NCI-H524 treated with DMSO at 0.1 percent for 48 hours (cell line): ENCODE measurements at regions not wholly inside any gene's neighbourhood (a gene's known extent, or its start where the extent isn't known, plus 50 kb on each side); places are given as distances from the start of the nearest gene placed in this dataset.
"Not testable (repeated sequence)": the region's sequence is repeated elsewhere in the genome, so short reads cannot be mapped to it uniquely, and the experiment has no call there.

Experiments used
- DNase-seq: peaks from one replicate; lab custom pipeline; 2025; lab: John Stamatoyannopoulos, UW

DNA sequence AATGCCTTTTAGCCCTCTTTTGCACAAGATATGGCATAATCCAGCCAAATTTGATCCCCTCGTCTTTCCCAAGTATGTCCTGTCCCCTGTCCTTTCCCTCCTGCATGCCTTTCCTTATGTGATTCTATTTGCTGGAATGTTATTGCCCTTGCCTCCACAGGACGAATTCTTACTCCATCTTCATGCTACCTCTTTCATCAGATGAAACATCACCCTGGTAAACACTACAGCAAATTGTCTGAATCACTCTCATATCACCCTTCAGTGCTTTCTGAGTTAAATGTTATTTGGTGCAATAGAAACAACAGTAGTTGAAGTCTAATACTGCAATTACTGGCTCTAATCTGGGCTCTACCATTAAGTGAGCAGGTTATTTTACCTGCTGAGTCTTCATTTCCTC lies 52.2 kb upstream of the FAT1 start:
- no peak for DNase-seq

DNA sequence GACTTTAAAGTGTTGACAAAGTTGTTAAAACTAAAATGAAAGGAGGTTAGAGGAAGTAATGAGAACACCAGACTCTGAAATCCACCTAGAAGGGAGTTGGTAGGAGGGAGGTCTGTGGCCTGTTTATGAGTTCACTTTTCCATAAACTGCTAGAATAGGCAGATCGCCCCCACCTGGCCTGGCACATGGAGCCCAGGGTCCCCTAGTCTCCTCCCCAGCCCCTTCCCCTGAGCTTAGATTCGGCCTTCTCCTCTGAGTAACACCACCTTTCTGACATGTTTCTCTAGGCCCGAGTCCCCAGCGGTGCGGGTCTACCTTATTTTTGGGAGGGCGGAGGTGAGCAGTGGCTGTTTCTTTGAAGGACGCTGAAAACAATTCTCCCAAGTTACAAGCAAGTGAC lies 54.5 kb upstream of the FAT1 start:
- DNase-seq = no peak

DNA sequence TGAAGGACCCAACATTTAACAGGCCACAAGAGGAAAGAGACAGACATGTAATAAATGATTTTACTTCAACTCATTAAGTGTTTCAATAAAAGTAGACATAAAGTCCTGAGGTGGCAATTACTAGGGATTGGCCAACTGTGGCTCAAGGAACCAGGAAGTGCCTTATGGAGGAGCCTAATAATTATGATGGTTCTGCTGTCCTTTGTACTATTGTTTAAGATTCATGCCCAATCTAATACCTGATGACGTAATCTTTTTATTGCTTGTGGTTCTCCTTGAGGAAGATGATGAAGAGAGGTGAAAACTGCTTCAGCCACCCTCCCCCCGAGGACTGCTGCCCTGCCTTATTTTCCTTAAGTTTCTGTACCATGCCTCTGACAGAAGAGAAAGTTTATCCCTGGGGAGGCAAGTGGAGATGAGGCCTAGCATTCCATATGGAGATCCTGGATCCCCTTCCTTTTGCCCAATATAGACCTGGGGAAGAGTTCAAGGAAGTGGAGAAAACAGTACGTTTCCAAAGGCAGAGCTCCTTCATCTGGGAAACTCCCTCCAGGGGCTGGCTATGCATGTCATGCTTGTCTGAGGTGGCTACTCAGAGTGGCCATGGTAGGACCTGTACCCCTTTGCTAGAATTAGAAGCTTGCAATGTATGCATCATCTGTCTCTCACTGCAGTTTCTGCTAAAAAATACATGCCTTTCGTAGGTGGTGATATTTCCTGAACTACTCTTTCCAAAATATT lies 56.8 kb upstream of the FAT1 start:
- DNase-seq = no peak

DNA sequence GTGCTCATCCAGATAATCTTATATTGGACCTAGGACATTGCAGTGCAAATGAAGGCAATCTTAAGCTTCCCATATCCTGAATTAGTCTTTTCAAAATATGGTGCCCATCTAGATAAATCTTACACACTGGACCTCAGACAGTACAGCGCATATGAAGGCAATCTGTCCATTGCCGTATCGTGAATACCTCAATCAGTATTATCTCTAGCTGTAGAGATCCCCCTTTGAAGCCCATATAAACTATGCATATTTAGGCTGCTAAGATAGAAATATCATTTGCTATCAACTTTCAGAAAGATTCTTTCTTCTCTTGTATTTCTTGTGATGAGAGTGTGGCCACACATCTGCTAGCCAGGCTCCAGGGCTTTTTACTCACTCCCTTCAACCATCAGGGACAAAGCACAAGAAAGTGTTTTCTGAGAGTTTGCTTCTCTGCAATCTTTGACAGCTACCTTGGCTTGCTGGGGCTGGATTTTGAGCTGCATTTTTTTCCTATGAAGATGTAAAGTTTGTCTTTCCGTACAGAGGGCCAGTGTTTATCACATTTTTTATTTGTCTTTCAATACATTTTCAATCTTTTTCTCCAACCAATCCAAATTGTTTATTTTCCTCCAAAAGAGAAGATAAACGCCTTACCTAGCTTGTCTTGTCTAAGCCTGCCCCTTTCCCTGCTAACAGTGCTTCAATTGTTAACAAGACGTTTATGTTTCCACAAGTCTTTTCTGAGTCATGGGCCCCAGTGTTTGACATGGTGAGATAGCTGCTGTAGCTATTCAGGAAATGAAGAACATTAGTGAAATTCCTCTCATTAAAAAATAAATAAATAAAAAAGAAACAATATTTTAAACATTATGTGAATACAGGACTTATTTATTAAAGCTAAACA lies 57.6 kb upstream of the FAT1 start:
- DNase-seq = no peak

DNA sequence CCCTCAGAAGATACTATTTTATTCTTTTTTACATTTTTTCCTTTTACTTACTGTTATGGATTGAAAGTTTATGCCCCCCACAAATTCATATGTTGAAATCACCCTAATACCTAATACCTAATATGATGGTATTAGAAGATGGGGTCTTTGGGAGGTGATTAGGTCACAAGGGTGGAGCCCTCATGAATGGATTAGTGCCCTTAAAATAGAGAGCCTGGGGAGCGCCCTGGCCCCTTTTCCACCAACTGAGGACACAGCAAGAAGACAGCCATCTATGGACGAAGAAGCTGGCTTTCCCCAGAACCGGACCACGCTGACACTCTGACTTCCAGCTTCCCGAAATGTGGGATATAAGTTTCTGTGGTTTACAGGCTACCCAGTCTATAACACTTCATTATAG lies 58.6 kb upstream of the FAT1 start:
- no peak for DNase-seq

DNA sequence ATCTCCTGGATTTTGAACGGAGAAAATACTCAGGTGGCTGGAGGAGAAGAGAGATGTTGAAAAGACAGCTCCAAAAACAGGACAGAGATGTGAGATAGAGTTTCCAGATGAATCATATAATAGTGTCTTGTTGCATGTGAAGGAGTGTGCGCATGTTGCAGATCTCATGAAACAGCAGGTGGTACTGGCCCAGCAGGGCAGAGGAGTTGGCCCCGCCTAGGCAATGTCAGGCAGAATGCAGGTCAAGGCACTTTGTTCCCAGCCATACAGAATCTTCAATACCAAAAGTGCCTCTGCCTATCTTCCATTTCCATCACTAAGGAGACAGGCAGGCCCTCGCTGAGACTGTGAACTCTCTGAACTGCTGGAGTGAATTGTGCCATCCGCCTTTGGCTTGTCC lies 63.9 kb upstream of the FAT1 start:
- no peak for DNase-seq

DNA sequence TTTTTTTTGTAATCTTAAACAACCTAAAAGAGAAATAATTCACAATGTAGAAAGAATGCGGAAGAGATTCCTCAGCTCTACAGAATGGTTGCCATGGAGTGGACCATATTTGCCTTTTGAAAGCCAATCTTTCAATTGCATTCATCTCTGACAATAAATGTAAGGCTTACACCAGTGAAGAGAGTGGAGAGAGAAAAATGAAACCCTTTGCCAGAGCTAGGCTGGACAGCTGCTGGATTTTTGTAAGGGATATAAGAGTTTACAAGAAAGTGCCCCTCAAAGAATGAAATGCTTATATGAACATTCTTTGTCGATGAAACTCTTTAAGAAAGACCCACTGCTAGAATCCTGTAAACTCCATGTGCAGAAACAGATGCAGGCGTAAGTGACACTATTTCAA lies 66.0 kb upstream of the FAT1 start:
- DNase-seq = no peak

DNA sequence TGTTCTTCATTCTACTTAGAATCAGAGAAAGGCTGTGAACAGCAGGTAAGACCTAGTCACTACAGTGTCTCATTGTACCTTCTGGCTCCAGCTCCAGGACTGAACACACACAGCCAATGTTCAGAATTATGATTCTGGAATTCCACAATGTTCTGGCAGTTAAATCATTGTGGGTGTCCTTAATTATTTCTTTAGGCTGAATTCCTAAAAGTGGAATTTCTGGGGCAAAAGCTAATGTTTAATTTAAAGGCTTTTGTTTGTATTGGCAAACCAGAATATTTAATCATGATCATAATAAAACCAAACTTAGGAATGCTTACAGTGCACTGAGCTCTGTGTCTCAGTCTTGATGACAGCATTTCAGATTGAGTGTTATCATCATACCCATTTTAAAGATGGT lies 67.0 kb upstream of the FAT1 start:
- no peak for DNase-seq

DNA sequence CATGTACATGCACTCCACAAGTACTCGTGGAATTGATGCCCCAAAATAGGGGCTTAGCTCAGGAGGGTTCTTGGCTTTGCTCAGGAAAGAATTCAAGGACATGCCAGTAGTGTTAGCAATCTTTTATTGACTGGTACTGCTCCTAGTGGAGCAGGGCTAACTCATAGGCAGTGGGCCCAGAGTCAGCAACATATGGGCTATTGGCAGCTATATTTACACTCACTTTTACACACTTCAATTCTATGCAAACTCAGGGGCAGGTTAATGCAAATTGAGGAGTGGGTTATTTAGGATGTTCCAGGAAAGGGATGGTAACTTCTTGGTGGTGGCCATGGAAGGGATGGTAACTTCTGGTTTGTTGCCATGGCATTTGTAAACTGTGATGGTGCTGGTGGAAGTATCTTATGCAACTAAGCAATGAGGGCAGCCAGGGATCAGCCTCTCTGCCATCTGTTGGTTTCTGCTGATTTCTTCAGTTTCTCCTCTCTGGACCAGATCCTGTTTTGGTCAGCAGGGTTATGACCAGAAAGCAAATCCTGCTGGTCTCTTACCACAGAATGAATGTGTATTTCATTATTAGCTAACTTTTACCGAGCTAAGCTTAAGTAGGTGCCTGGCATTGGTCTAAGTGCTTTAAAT lies 69.2 kb upstream of the FAT1 start:
- no peak for DNase-seq

DNA sequence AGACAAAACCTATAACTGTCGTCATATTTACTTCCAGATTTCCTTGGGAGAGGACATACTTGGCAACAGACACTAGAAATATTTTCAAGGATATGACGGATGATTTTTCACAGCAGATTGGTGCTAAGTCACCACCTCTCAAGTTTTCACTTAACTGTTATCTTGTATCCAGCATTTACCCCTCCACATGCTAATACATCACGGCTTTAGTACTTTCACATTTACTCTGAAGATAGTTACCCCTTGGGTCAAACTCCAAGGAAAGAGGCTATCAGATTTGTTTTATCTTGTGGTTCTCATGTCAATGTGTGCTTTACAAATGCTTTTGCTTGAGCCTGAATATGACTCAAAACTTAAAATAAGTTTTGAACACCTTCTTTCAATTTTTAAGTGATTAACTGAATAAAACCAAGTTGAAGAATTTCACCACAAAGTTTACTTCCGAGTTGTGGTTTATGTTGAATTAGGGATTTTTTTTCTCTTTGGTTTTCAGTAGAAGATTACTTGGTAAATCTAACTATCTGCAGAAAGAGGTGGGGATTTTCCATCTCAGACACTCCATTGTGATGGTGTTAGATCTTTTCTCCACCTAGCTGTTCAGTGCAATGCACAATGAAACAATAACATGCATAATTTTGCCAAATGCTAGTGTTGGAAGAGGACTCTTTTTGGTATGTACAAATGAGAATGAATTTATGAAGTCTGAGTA lies 75.4 kb upstream of the FAT1 start:
- no peak for DNase-seq

DNA sequence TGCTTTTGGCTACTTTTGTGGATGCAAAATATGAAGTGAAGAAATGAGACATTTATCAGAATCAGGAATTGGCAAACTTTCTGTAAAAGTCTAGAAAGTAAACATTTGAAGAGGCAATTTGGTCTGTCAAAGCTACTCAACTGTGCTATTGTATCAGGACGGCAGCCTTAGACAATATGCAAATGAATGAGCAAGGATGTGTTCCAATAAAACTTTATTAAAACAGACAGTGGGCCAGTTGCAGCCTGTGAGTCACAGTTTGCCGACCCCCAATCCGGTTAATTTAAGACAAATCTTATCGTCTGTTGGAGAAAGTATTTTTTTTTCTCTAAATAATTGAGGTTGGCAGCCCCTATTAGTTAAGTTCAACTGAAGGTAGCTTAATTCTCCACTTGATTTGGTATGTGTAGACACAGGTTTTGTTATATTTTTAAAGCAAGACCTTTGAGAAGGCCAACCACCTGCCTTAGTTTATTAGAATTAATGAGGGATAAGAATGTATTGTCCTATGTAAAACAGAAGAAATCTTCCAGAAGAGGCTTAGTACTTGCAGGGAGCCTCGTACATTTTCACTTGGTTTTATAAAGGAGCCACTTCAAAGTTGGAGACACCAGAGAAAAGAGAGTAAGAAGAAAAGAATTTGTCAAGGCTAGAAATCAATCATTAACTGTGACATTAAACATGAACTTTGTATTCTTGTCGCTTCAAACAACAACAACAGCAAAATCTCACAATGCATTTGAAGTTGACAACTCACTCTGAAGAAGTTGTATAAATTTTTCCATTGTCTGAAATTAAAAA lies 81.6 kb upstream of the FAT1 start:
- DNase-seq = no peak

DNA sequence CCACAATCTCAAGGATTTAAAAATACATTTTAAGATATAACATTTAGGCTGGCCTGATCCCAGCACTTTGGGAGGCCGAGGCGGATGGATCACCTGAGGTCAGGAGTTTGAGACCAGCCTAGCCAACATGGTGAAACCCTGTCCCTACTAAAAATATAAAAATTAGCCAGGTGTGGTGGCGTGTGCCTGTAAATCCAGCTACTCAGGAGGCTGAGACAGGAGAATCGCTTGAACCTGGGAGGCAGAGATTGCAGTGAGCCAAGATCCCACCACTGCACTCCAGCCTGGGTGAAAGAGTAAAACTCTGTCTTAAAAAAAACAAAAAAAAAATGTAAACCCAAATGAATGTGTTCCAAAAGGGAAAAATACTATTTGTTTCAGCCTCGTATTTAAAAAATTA lies 82.3 kb upstream of the FAT1 start:
- not testable (repeated sequence) for DNase-seq

DNA sequence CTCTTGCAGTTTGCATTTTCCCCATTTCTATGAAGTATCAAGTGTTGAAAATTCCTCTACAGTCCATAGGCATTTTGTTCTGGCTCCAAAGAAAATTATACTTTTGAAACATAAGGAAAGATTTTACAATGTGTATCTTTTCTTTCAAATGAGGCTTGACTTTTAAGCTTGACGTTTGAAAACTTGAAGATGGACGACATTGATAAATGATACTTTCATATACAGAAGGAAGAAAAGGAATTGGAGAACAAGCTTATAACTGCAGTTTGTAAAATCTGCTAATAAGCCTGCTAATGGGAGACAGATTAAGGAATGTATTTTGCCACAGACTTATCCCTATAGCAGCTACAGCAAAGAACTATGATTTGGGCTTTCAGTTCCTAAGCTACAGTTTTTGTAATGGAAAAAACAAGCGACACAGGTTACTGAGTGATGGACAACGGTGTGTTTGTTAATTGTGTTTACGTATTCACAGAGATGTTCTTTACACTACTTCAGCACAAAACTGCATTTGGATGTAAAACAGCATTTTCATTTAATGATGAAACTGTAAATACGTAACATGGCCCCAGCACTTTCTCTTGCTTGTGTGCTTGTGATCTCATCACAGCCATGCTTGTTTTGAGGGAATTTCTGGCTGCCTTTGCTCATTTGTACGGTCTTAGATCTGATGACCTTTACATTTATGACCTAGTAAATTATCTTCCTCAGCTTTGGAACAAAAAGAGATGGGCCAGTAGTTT lies 83.2 kb upstream of the FAT1 start:
- DNase-seq = no peak

DNA sequence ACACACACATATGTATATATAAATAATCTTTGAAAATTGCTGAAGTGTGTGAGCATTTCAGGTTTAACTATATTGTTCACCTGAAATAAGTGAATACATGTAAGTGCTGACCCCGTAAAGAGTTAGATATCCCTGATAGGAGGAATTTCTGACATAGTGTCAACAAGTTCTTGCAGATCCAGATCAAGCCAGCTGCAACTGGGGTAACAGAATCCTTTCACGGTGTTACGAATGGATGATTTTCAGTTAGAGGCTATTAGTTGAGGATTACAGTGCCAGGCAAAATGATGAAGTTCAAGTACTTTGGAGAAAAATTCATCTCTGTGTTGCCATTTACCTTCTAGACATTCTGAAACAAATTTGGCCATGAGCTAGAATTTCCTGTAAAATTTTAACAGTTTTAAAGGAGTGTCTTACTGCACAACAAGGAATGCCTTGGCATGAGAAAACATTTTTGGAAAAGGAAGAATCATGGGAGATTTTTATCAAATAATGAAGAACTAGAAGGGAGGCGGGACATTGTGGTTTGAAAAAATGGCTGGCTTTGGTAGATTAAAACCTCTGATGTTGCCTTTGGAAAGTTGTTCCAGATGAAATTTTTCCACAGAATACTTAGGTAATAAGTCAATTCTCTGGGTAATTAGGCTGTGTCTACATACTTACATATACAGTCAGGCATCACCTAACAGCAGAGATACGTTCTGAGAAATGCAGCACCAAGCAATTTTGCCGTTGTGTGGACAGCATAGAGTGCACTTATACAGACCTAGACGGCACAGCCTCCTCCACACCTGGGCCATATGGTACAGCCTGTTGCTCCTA lies 84.4 kb upstream of the FAT1 start:
- no peak for DNase-seq

DNA sequence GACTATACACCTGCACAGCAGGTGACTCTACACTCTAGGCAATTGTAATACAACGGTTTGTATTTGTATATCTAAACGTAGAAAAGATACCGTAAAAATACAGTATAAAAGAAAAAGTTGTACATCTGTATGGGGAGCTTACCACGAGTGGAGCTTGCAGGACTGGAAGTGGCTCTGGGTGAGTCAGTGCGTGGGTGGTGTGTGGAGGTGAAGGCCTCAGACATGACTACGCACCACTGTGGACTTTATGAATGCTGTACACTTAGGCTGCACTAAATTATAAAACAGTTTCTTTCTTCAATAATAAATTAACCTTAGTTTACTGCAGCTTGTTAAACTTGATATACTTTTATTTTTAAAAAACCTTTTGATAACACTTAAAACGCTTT lies 85.0 kb upstream of the FAT1 start:
- DNase-seq = no peak

DNA sequence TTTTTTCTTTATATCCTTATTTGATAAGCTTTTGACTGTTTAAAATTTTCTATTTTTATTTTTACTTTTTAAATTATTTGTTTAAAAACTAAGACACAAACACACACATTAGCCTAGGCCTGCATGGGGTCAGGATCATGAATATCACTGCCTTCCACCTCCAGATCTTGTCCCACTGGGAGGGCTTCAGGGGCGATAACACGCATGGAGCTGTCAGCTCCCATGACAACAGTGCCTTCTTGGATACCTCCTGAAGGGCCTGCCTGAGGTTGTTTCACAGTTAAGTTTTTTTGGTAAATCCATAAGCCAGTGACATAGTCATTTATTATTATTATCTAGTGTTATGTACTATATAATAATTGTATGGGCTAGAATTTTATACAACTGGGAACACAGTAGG lies 85.4 kb upstream of the FAT1 start:
- no peak for DNase-seq

DNA sequence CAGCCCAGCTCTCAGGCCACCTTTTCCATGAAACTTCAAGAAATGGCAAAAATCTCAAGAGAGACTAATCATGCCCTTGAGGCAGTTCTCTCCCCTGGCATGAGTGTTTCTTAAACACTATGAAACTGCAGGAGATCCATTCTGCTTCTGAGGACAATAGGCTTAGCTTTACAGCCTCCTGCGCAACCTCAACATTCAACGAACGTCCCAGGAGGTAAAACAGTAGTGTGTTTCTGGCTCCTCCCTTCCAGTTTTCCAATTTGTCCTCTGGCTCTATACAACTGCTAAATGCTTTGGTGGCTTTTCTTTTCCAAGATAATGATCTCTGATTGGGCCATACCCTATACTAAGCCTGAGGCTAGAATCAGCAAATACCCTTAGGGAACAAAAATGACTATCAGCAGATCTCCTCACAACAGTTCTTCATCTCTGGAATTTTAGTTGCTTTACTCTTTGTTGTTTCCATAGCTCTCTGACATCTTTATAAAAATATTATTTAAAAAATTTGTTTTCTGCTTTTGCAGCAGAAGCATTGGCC lies 87.0 kb upstream of the FAT1 start:
- DNase-seq = no peak

DNA sequence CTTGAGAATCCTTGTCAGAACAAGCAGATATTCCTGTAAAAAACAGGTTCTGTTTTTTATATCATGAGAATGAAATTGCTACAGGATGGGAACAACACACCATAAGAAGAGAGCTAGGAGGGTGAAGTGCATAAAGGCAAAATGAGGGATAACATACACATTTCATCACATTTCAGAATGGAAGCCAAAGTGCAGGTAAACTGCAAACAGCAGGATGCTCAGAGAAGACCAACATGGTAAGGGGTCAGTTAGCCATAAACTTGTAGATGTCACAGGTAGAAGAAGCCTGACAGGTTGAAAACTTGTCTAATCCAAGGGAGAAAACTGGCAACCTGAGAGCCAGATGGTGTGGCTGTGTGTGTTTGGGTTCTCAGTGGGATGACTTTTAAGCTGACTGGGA lies 88.9 kb upstream of the FAT1 start:
- no peak for DNase-seq

DNA sequence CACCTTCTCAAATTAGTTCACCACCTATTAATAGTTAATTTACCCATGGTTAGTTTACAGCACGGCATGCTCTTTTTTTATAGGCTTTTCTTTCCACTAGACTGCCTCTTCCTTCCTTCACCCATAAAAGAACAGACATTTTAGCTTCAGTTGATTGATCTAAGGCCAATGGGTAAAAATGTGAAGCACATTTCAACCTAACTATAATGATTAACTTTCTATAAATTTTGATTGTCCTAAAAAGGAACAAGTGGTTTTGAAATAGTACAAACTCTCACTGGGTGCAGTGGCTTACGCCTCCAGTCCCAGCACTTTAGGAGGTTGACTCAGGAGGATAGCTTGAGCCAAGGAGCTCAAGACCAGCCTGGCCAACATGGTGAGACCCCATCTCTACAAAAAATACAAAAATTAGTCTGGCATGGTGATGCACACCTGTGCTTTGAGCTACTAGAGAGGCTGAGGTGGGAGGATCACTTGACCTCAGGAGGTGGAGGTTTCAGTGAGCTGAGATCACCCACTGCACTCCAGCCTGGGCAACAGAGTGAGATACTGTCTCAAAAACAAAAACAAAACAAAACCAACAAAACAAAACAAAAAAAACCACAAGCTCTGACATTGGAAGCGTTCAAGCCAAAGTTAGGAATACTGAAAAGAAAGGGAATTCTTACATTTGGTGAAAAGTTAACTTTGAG lies 89.9 kb upstream of the FAT1 start:
- no peak for DNase-seq
